WTC11 (cell line): ENCODE measurements at regions not wholly inside any gene's neighbourhood (a gene's known extent, or its start where the extent isn't known, plus 50 kb on each side); places are given as distances from the start of the nearest gene placed in this dataset.

Experiments used
- CBFB ChIP-seq: sonication (generic); formaldehyde crosslinking; IDR thresholded peaks from 2 replicates; pipeline ENCODE4 v1.8.1; 2022; ENCODE audit warnings: mild to moderate bottlenecking, low read depth, missing genetic modification reagents
- FOXP1 ChIP-seq: sonication (generic); formaldehyde crosslinking; IDR thresholded peaks from 2 replicates; pipeline ENCODE4 v1.8.0; 2022; ENCODE audit warnings: missing genetic modification reagents, mild to moderate bottlenecking, moderate library complexity, borderline replicate concordance
- TF ChIP-seq, protein P1 (sequence below): fragments of 200-600 bp; IDR thresholded peaks from 2 replicates; pipeline ENCODE4 v1.8.0; 2022; ENCODE audit warnings: antibody characterized with exemption

DNA sequence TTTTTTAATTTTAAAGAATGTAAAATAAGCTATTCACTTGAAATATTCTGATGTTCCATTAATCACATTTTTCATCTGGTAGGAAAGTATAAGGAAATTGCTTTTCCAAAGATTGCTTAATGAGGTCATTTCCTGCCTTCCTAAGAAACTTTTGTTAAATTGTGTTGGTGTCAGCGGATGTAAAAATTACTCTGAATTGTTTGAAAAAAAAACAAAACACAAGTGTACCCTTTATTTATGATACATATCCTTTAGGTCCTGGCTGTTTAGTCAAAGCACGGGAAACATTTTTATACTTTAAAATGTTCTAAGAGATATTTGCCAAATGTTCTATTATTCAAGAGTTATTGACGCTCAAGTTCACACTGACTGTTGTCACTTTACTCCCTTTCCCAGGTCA is 1357.4 kb upstream of the GOT2 start:
- TF ChIP-seq, protein P1, sequence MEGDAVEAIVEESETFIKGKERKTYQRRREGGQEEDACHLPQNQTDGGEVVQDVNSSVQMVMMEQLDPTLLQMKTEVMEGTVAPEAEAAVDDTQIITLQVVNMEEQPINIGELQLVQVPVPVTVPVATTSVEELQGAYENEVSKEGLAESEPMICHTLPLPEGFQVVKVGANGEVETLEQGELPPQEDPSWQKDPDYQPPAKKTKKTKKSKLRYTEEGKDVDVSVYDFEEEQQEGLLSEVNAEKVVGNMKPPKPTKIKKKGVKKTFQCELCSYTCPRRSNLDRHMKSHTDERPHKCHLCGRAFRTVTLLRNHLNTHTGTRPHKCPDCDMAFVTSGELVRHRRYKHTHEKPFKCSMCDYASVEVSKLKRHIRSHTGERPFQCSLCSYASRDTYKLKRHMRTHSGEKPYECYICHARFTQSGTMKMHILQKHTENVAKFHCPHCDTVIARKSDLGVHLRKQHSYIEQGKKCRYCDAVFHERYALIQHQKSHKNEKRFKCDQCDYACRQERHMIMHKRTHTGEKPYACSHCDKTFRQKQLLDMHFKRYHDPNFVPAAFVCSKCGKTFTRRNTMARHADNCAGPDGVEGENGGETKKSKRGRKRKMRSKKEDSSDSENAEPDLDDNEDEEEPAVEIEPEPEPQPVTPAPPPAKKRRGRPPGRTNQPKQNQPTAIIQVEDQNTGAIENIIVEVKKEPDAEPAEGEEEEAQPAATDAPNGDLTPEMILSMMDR = no peak
- no peak for TF ChIP-seq FOXP1 (CRISPR knock-in tag)
- TF ChIP-seq CBFB (CRISPR knock-in tag) = no peak
